ENCODE measurements at regions not wholly inside any gene's neighbourhood (a gene's known extent, or its start where the extent isn't known, plus 50 kb on each side); places are given as distances from the start of the nearest gene placed in this dataset.
"Not testable (repeated sequence)": the region's sequence is repeated elsewhere in the genome, so short reads cannot be mapped to it uniquely, and the experiment has no call there.

- no peak overlapping the region for H3K4me2 ChIP-seq (ENCODE audit: low read length)
- H3K27ac Mint-ChIP-seq (ENCODE audit: unreplicated experiment) = no peak overlapping the region
- H3K4me1 ChIP-seq (ENCODE audit: insufficient read depth, low read length) = no peaks in the 10 kb centered on the region
- H3K36me3 ChIP-seq (ENCODE audit: insufficient read depth, low read length) = no peaks in the 10 kb centered on the region
- H3K9me3 ChIP-seq (ENCODE audit: insufficient read depth, low read depth, low read length) = no peaks in the 10 kb centered on the region
- peaks cover 15% of the 10 kb centered on the region for H3K9me3 Mint-ChIP-seq (ENCODE audit: unreplicated experiment)
- H3K27ac ChIP-seq (ENCODE audit: low read depth, low read length) = no peak overlapping the region
- H3K36me3 Mint-ChIP-seq (ENCODE audit: low read depth, unreplicated experiment) = peaks cover 2% of the 10 kb centered on the region
- no peaks in the 10 kb centered on the region for H3K4me1 Mint-ChIP-seq (ENCODE audit: low read depth, unreplicated experiment)
- no peak overlapping the region for H3K9ac ChIP-seq (ENCODE audit: low read length)
- H4K20me1 ChIP-seq (ENCODE audit: insufficient read depth, low read length) = no peaks in the 10 kb centered on the region
- H3K79me2 ChIP-seq (ENCODE audit: insufficient read depth, low read length) = no peaks in the 10 kb centered on the region
- DNase-seq (ENCODE audit: low read depth) (no peak), FAIRE-seq (no peak)
- no peak overlapping the region for H3K4me3 ChIP-seq (ENCODE audit: insufficient read depth, low read depth, low read length)
- peaks cover 11% of the 10 kb centered on the region for H3K27me3 Mint-ChIP-seq (ENCODE audit: low read depth, unreplicated experiment)
- TF ChIP-seq EZH2 (IDR thresholded peaks at IDR 0.05; ENCODE audit: insufficient read depth, low read length) = no peak
- TF ChIP-seq CTCF (IDR thresholded peaks at IDR 0.05; ENCODE audit: insufficient read depth, low read depth, low read length) = no peak
- H3K4me3 Mint-ChIP-seq (ENCODE audit: unreplicated experiment) = no peak overlapping the region
- H3K27me3 ChIP-seq (ENCODE audit: insufficient read depth, low read length) = no peaks in the 10 kb centered on the region
- H2AFZ ChIP-seq (ENCODE audit: low read depth, low read length) = no peak overlapping the region
These were observed 232.0 kb upstream of the RASGRP1 start for GRCh38 chr15:38796589-38796988.

- not testable (repeated sequence) for H3K4me3 Mint-ChIP-seq (ENCODE audit: unreplicated experiment); H3K9ac ChIP-seq (ENCODE audit: low read length); DNase-seq (ENCODE audit: low read depth); H2AFZ ChIP-seq (ENCODE audit: low read depth, low read length); H4K20me1 ChIP-seq (ENCODE audit: insufficient read depth, low read length); H3K27me3 Mint-ChIP-seq (ENCODE audit: low read depth, unreplicated experiment); FAIRE-seq; H3K4me1 ChIP-seq (ENCODE audit: insufficient read depth, low read length); H3K27ac Mint-ChIP-seq (ENCODE audit: unreplicated experiment); H3K36me3 Mint-ChIP-seq (ENCODE audit: low read depth, unreplicated experiment); H3K4me1 Mint-ChIP-seq (ENCODE audit: low read depth, unreplicated experiment); H3K79me2 ChIP-seq (ENCODE audit: insufficient read depth, low read length); H3K4me3 ChIP-seq (ENCODE audit: insufficient read depth, low read depth, low read length); H3K4me2 ChIP-seq (ENCODE audit: low read length); H3K27ac ChIP-seq (ENCODE audit: low read depth, low read length); H3K27me3 ChIP-seq (ENCODE audit: insufficient read depth, low read length); H3K36me3 ChIP-seq (ENCODE audit: insufficient read depth, low read length); H3K9me3 ChIP-seq (ENCODE audit: insufficient read depth, low read depth, low read length)
- H3K9me3 Mint-ChIP-seq (ENCODE audit: unreplicated experiment) = peaks cover 15% of the 10 kb centered on the region
These were observed 232.9 kb upstream of the RASGRP1 start for GRCh38 chr15:38797506-38797905.

- not testable (repeated sequence) for H3K4me2 ChIP-seq (ENCODE audit: low read length); H3K27me3 Mint-ChIP-seq (ENCODE audit: low read depth, unreplicated experiment); H3K79me2 ChIP-seq (ENCODE audit: insufficient read depth, low read length); H3K4me1 ChIP-seq (ENCODE audit: insufficient read depth, low read length); H3K4me1 Mint-ChIP-seq (ENCODE audit: low read depth, unreplicated experiment); H3K9me3 ChIP-seq (ENCODE audit: insufficient read depth, low read depth, low read length); FAIRE-seq; DNase-seq (ENCODE audit: low read depth); H3K4me3 ChIP-seq (ENCODE audit: insufficient read depth, low read depth, low read length); H3K36me3 Mint-ChIP-seq (ENCODE audit: low read depth, unreplicated experiment); H3K36me3 ChIP-seq (ENCODE audit: insufficient read depth, low read length); H3K27me3 ChIP-seq (ENCODE audit: insufficient read depth, low read length); H3K27ac Mint-ChIP-seq (ENCODE audit: unreplicated experiment); H3K27ac ChIP-seq (ENCODE audit: low read depth, low read length); H4K20me1 ChIP-seq (ENCODE audit: insufficient read depth, low read length); H3K9ac ChIP-seq (ENCODE audit: low read length); H2AFZ ChIP-seq (ENCODE audit: low read depth, low read length); H3K4me3 Mint-ChIP-seq (ENCODE audit: unreplicated experiment)
- H3K9me3 Mint-ChIP-seq (ENCODE audit: unreplicated experiment) = peaks cover 15% of the 10 kb centered on the region
These were observed 234.6 kb upstream of the RASGRP1 start for GRCh38 chr15:38799202-38799601.

- no peak overlapping the region for H3K4me3 Mint-ChIP-seq (ENCODE audit: unreplicated experiment)
- no peak overlapping the region for H3K27ac Mint-ChIP-seq (ENCODE audit: unreplicated experiment)
- H3K9ac ChIP-seq (ENCODE audit: low read length) = no peak overlapping the region
- H3K4me3 ChIP-seq (ENCODE audit: insufficient read depth, low read depth, low read length) = no peak overlapping the region
- TF ChIP-seq EZH2 (IDR thresholded peaks at IDR 0.05; ENCODE audit: insufficient read depth, low read length) (no peak), CTCF (IDR thresholded peaks at IDR 0.05; ENCODE audit: insufficient read depth, low read depth, low read length) (no peak)
- peaks cover 2% of the 10 kb centered on the region for H3K9me3 Mint-ChIP-seq (ENCODE audit: unreplicated experiment)
- no peaks in the 10 kb centered on the region for H3K27me3 ChIP-seq (ENCODE audit: insufficient read depth, low read length)
- no peaks in the 10 kb centered on the region for H3K79me2 ChIP-seq (ENCODE audit: insufficient read depth, low read length)
- no peak overlapping the region for H3K4me2 ChIP-seq (ENCODE audit: low read length)
- no peaks in the 10 kb centered on the region for H3K27me3 Mint-ChIP-seq (ENCODE audit: low read depth, unreplicated experiment)
- DNase-seq (ENCODE audit: low read depth) (peak; percentile 49), FAIRE-seq (peak; percentile 47)
- no peaks in the 10 kb centered on the region for H3K36me3 Mint-ChIP-seq (ENCODE audit: low read depth, unreplicated experiment)
- H3K4me1 ChIP-seq (ENCODE audit: insufficient read depth, low read length) = no peaks in the 10 kb centered on the region
- H3K9me3 ChIP-seq (ENCODE audit: insufficient read depth, low read depth, low read length) = no peaks in the 10 kb centered on the region
- no peaks in the 10 kb centered on the region for H3K4me1 Mint-ChIP-seq (ENCODE audit: low read depth, unreplicated experiment)
- H3K27ac ChIP-seq (ENCODE audit: low read depth, low read length) = no peak overlapping the region
- no peaks in the 10 kb centered on the region for H4K20me1 ChIP-seq (ENCODE audit: insufficient read depth, low read length)
- H3K36me3 ChIP-seq (ENCODE audit: insufficient read depth, low read length) = no peaks in the 10 kb centered on the region
- H2AFZ ChIP-seq (ENCODE audit: low read depth, low read length) = no peak overlapping the region
These were observed 245.0 kb upstream of the RASGRP1 start for GRCh38 chr15:38809621-38810020.
